AG08395 (cell line): ENCODE measurements at regions not wholly inside any gene's neighbourhood (a gene's known extent, or its start where the extent isn't known, plus 50 kb on each side); places are given as distances from the start of the nearest gene placed in this dataset.

Experiments
- DNase-seq: peaks from one replicate; pipeline ENCODE4 v3.0.0; 2012; ENCODE audit warnings: mixed read lengths, low spot score

DNA sequence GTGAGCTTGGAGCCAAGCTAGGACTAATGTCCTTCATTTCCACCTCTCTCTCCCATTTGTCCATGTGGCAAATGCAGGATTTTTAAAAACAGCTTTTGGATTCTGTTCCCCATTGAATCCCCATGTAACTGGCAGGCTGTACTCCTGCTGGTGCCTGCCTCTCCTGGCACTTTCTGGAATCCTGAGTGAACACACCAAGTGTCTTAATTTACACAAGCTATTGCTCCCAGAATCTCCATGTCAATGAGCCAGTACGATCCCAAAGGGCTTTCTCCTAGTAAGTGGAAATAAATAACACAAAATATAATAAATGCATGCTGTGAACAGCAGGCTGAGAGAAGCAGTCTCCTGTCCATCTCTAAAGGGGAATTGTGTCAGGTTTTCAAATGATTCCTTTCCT is 88.4 kb upstream of the WWC1 start:
- DNase-seq: no peak

GRCh38 chr5:168204165-168204564 is 87.3 kb upstream of the WWC1 start:
- DNase-seq: no peak

DNA sequence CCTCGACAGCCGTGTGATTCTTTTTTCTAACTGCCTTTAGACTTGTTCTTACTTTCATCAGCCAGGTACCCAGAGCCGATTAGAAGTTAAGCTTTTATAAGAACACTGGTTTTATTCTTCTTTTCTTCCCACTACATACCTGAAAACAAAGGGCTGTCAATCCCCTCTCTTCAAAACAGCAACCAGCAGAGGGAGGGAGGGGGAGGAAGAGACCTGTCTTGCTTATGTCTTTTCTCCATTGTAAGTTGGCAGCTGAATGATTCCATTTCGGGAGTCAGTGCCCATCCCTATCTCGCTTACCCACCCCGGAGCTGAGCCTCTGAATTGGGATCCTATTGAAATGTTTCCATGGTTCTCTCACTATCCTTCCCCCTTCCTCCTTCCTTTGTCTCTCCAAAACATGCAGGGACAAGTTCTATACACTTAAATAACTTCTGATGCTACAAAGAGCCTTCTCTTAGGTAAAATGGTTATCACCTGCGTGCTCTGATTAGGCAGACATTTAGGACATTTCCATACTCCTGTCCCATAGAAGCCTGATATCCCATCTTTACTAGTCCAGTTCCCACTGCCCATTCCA is 83.9 kb upstream of the WWC1 start:
- no peak for DNase-seq

DNA sequence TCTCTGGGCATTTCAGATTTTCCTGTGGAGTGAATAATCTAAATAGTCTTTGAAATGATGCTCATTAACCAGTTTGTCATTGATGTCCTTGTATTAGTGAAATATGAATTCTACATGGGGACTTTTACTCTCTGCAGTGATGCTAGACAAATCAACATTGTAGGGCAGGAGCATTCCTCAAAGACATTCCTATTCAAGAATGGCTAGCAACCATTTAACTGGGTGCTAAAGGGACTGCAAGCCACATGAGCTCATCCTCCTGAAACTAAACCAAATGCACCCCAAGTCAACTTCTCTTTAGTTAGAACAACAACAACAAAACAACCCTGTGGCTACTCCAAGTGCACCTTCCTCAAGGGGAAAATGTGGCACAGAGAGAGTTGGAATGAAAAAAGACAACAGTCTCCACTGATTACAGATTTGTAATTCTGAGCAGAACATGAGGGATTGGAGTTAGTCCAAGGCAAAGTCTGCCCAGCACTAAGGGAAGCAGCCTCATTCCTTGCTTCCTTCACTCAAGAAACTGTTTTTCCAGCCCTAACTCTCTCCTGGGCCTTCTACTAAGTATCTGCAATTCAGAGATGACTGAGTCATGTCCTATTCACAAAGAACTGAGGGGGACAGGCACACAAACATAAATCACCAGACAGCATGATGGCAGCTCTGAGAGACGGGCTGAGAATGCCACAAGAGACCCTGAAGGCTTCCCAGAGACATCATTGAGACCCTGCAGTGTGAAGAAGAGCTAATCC is 82.0 kb upstream of the WWC1 start:
- DNase-seq: peak; percentile 45

GRCh38 chr5:168209997-168210396 is 81.4 kb upstream of the WWC1 start:
- peak; percentile 35 for DNase-seq

DNA sequence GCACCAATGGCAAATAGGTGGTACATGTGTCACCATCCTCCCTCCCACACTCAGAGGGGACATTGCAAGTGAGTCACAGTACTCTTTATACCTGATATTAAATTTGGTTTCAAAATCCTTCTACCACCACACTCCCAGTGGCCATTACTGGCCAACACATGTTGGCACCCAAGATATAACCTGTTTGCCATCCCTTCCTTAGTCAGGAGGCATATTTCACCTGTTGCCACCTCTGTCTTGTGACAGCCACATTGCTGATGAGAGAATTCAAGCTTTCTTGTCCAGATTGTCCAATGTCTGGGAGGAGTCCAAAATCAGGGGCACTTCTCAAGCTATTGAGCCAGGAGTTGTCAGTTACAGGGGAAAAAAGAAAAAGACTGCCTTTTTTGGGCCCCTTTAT is 80.2 kb upstream of the WWC1 start:
- DNase-seq: no peak

DNA sequence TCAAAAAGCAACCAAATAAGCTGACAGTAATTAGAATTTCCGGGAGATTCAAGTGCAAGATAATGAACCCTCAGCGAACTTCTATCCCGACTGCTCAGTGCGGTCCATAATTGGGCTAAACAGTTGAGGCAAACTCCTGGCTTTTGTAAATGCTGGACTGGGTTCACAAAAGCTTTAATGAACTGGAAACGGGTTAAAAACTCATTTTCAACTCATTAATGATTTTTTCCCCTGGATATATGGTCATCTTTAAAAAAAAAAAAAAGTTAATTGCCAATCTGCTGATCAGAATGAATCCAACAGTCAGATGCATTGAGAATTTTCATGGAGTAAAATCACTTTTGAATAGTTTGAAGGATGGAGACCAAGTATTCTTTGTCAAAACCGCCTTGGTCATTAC is 79.5 kb upstream of the WWC1 start:
- DNase-seq: no peak

DNA sequence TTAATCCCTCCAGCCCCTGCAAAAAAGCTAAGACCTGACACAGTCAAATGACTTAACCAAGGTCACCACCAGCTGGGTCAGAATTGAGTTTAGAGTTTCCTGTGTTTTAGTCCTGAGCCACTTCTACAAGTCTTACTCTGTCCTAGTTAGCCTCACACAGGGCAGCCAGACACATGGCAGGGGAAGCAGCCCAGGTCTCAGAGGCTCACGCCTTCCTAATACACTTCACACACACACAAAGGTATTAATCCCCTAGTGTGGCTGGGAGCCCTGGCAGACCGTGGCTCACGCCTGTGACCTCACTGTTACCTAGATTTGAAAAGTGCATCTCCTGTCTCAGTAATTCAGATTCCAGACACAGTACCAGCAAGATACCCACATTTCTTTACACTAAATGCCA is 77.4 kb upstream of the WWC1 start:
- DNase-seq: no peak

- no peak for DNase-seq
Observed at GRCh38 chr5:168214886-168215285, 76.6 kb upstream of the WWC1 start.

DNA sequence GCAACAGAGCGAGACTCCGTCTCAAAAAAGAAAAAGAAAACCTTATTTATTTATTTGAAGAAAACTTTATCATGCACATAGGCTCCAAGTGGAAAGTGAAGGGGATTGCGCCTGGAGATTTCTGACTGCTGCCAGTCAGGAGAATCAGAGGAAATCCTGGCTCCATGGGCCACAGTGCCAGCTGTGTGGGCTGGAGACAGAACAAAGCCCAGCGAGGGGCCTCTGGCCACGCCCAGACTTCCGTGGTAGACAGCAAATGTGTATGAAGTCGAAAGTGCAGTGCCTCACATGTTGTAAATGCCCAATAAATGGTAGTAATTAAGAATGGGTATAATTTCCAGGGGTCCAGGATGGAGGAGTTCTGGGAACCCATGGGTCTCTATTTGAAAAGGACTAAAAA is 75.8 kb upstream of the WWC1 start:
- DNase-seq: no peak

GRCh38 chr5:168216989-168217388 is 74.5 kb upstream of the WWC1 start:
- DNase-seq: no peak

GRCh38 chr5:168217497-168217896 is 73.9 kb upstream of the WWC1 start:
- no peak for DNase-seq

- no peak for DNase-seq
Observed at GRCh38 chr5:168218746-168219145, 72.7 kb upstream of the WWC1 start.

GRCh38 chr5:168219515-168220410 is 71.7 kb upstream of the WWC1 start:
- peak; percentile 90 for DNase-seq

DNA sequence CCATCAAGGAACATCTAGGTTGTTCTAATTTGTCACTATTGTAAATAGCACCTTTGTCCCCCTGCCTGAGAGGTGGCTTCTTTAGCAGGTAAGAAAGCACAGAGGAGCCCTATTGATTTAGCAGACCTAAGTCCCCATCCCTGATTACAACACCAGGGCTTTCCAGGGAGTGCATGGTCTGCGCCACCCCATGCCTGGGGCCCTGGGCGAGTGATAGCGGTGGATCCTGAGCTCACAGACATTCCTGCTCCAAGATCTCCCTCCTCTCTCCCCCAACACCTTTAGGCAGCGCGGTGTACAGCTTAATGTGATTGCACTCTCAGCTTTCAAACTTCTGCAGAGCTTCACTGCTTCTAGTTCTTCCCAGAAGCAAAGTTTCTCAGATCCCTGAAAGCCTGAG is 67.4 kb upstream of the WWC1 start:
- no peak for DNase-seq

- DNase-seq: no peak
Observed at GRCh38 chr5:168226012-168226411, 65.4 kb upstream of the WWC1 start.

DNA sequence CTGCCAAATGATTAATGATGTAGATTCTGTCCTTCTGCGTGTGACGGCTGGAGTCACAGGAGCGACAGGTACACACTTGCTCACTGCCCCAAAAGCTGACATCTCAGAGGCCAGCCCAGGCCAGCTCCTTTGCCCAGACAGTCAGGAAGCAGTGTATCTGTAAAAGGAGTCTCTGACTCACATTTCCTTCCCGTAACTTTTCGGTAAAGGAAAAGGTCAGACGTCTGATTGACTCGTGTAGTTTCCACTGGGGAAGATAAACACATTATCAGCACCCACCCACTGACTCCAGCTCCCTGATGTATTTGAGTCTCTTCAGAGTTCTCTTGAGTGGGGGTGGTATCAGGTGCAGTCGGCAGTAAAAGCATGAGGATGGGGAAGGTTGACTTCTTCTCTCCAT is 64.4 kb upstream of the WWC1 start:
- DNase-seq: no peak

GRCh38 chr5:168227973-168228615 is 63.4 kb upstream of the WWC1 start:
- DNase-seq: no peak

- no peak for DNase-seq
Observed at GRCh38 chr5:168228668-168229067, 62.8 kb upstream of the WWC1 start.

DNA sequence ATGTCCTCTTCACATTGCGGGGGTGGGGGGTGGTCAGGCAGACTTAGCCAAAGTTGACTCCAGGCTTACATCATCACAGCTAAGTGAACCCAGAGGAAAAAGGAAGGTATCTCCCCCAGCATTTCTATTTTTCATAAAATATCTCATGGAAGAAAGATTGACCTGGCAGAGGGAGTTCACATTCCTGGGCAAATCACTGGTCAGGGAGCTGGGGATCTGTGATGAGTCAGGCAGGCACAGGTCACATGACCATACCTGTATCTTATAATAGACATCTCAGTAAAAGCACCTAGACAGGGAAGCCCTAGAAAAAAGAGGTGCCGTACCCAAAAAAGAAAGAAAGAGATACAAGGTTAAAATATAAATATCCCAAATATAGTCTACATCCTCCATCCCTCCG is 57.3 kb upstream of the WWC1 start:
- DNase-seq: no peak

DNA sequence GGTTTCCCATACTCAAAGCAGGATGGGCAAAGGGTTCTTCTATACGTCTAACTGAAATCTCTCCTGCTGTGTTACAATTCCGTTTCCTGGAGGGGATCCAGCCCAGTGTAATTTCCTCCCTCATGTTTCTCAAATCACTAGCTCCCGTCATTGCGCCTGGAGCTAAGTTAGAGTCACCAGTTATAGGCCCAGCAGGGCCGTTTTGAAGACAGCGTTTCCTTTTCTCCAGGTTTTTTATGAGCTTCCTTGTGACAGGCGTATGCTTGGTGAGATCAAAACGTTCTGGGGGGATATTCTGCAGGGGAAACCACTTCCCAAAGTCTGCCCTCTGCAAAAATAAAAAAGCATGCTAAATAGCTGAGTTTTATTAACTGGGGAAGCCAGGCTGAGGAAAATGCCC is 53.0 kb upstream of the WWC1 start:
- no peak for DNase-seq

GRCh38 chr5:168239325-168239724 is 52.1 kb upstream of the WWC1 start:
- no peak for DNase-seq
